H1 (cell line): ENCODE measurements at regions not wholly inside any gene's neighbourhood (a gene's known extent, or its start where the extent isn't known, plus 50 kb on each side); places are given as distances from the start of the nearest gene placed in this dataset.

Experiments used
- CTCF ChIA-PET: fragments of 300-600 bp; sonication (Branson Sonifier 250); formaldehyde crosslinking; loops from one replicate; lab custom pipeline; 2021; ENCODE audit not compliant: partially characterized antibody; lab: Charles Lee
- POLR2A ChIA-PET: fragments of 300-600 bp; sonication (Branson Sonifier 250); formaldehyde crosslinking; loops from one replicate; lab custom pipeline; 2021; ENCODE audit warnings: inconsistent platforms; ENCODE audit not compliant: partially characterized antibody; lab: Charles Lee
- DNase-seq, 2 experiments: peaks; one replicate each; pipeline versions ENCODE4 v3.0.0 to v3.0.0-alpha.2; 2010 to 2022; ENCODE audit warnings: low spot score in 2 of 2, low read depth in 1 of 2, mixed read lengths in 1 of 2
- FAIRE-seq: peaks from 2 replicates; lab custom pipeline; 2011; peaks lifted over from hg19 to GRCh38; lab: Jason Lieb, UNC
- H2AFZ ChIP-seq: 2 replicates; pipeline ENCODE4 v1.8.1; 2012; ENCODE audit warnings: low read length, inconsistent platforms
- H2AK5ac ChIP-seq: 2 replicates; pipeline ENCODE4 v1.6.1; 2013; ENCODE audit warnings: low read depth, low read length
- H2BK120ac ChIP-seq: replicated peaks from 2 replicates; pipeline ENCODE3; 2013; ENCODE audit warnings: low read depth, low read length, inconsistent platforms
- H2BK12ac ChIP-seq: 2 replicates; pipeline ENCODE4 v1.6.1; 2013; ENCODE audit warnings: low read depth, low read length
- H2BK15ac ChIP-seq: 2 replicates; pipeline ENCODE4 v1.6.1; 2013; ENCODE audit warnings: low read length
- H2BK20ac ChIP-seq: 2 replicates; pipeline ENCODE4 v1.6.1; 2013; ENCODE audit warnings: low read length
- H2BK5ac ChIP-seq: 2 replicates; pipeline ENCODE4 v1.6.1; 2013; ENCODE audit warnings: low read depth, low read length
- H3K14ac ChIP-seq: 2 replicates; pipeline ENCODE4 v1.6.1; 2013; ENCODE audit warnings: inconsistent platforms; ENCODE audit not compliant: insufficient read length
- H3K18ac ChIP-seq: 2 replicates; pipeline ENCODE4 v1.6.1; 2013; ENCODE audit warnings: low read length; ENCODE audit errors: extremely low read depth
- H3K23ac ChIP-seq: 2 replicates; pipeline ENCODE4 v1.6.1; 2013; ENCODE audit warnings: inconsistent platforms; ENCODE audit not compliant: insufficient read length
- H3K23me2 ChIP-seq: 2 replicates; pipeline ENCODE4 v1.6.1; 2013; ENCODE audit warnings: low read depth, low read length
- H3K27ac ChIP-seq: 2 replicates; pipeline ENCODE4 v1.6.1; 2011; ENCODE audit warnings: low read depth, low read length, inconsistent platforms
- H3K27me3 ChIP-seq, 4 experiments: replicated peaks in 1 of 4; 1 replicate in 1 of 4; 2 replicates in 3 of 4; pipeline versions ENCODE4 v1.6.1 to v1.8.1; 2011 to 2013; ENCODE audit warnings: low read length in 3 of 4, mild to moderate bottlenecking in 3 of 4, inconsistent platforms in 2 of 4, mixed read lengths in 2 of 4, moderate library complexity in 1 of 4; ENCODE audit not compliant: control insufficient read depth in 3 of 4, insufficient read depth in 3 of 4; ENCODE audit errors: extremely low read depth in 1 of 4
- H3K36me3 ChIP-seq, 4 experiments: 2 replicates each; pipeline versions ENCODE4 v1.6.1 to v1.8.1; 2011 to 2013; ENCODE audit warnings: mild to moderate bottlenecking in 4 of 4, low read length in 3 of 4, moderate library complexity in 2 of 4, control low read depth in 1 of 4, inconsistent platforms in 1 of 4; ENCODE audit not compliant: insufficient read depth in 4 of 4, control insufficient read depth in 2 of 4
- H3K4ac ChIP-seq: replicated peaks from 2 replicates; pipeline ENCODE3; 2013; ENCODE audit warnings: low read length, low read depth, mixed read lengths, inconsistent platforms; ENCODE audit not compliant: insufficient read length
- H3K4me1 ChIP-seq, 4 experiments: replicated peaks in 1 of 4; 1 replicate in 1 of 4; 2 replicates in 3 of 4; pipeline versions ENCODE4 v1.6.1 to v1.8.1; 2011 to 2013; ENCODE audit warnings: low read length in 3 of 4, inconsistent platforms in 2 of 4, mixed read lengths in 1 of 4; ENCODE audit not compliant: insufficient read depth in 4 of 4, control insufficient read depth in 3 of 4
- H3K4me2 ChIP-seq, 2 experiments: 2 replicates each; pipeline versions ENCODE4 v1.6.1 to v1.8.1; 2011 to 2013; ENCODE audit warnings: low read depth in 2 of 2, low read length in 2 of 2, control low read depth in 1 of 2, inconsistent platforms in 1 of 2, mild to moderate bottlenecking in 1 of 2; ENCODE audit not compliant: insufficient read depth in 1 of 2
- H3K4me3 ChIP-seq, 4 experiments: fragments of 200-600, 300-600 bp in 1 of 4; sonication (generic), shearing (Covaris generic), sonication (Bioruptor Twin) in 1 of 4; 2 replicates each; pipeline versions ENCODE4 v1.5.1 to v1.8.1; 2011 to 2016; ENCODE audit warnings: low read length in 4 of 4, low read depth in 3 of 4, control low read depth in 2 of 4, inconsistent platforms in 2 of 4, mild to moderate bottlenecking in 2 of 4, mixed read lengths in 1 of 4, moderate library complexity in 1 of 4; ENCODE audit not compliant: insufficient read depth in 2 of 4; ENCODE audit errors: extremely low read depth in 1 of 4
- H3K56ac ChIP-seq: replicated peaks from 2 replicates; pipeline ENCODE3; 2013; ENCODE audit warnings: low read depth, mild to moderate bottlenecking, mixed read lengths, low read length, inconsistent platforms; ENCODE audit not compliant: insufficient read length
- H3K79me1 ChIP-seq: 2 replicates; pipeline ENCODE4 v1.6.1; 2013; ENCODE audit warnings: low read depth, low read length, control low read depth
- H3K79me2 ChIP-seq, 2 experiments: 2 replicates each; pipeline versions ENCODE4 v1.6.1 to v1.8.1; 2012 to 2013; ENCODE audit warnings: low read length in 2 of 2, mild to moderate bottlenecking in 2 of 2, inconsistent platforms in 1 of 2; ENCODE audit not compliant: insufficient read depth in 2 of 2, control insufficient read depth in 1 of 2
- H3K9ac ChIP-seq, 4 experiments: replicated peaks in 1 of 4; 1 replicate in 1 of 4; 2 replicates in 3 of 4; pipeline versions ENCODE4 v1.6.1 to v1.8.1; 2011 to 2013; ENCODE audit warnings: low read depth in 3 of 4, low read length in 3 of 4, control low read depth in 2 of 4, mild to moderate bottlenecking in 2 of 4, moderate library complexity in 2 of 4, inconsistent platforms in 1 of 4; ENCODE audit errors: extremely low read depth in 1 of 4
- H3K9me3 ChIP-seq, 2 experiments: 2 replicates each; pipeline versions ENCODE4 v1.6.1 to v1.8.1; 2012 to 2013; ENCODE audit warnings: mild to moderate bottlenecking in 2 of 2, moderate library complexity in 2 of 2, control low read depth in 1 of 2, inconsistent platforms in 1 of 2, low read depth in 1 of 2, low read length in 1 of 2, mixed read lengths in 1 of 2; ENCODE audit not compliant: insufficient read depth in 2 of 2
- H4K20me1 ChIP-seq, 2 experiments: replicated peaks in 1 of 2; 2 replicates each; pipeline versions ENCODE3 to v1.8.1; 2011 to 2013; ENCODE audit warnings: inconsistent platforms in 2 of 2, low read length in 2 of 2, mild to moderate bottlenecking in 1 of 2; ENCODE audit not compliant: insufficient read depth in 2 of 2, control insufficient read depth in 1 of 2
- H4K5ac ChIP-seq: 2 replicates; pipeline ENCODE4 v1.6.1; 2013; ENCODE audit warnings: low read length, low read depth, mixed read lengths, inconsistent platforms; ENCODE audit not compliant: insufficient read length
- H4K8ac ChIP-seq: 2 replicates; pipeline ENCODE4 v1.8.0; 2013; ENCODE audit warnings: mild to moderate bottlenecking, moderate library complexity, low read length, inconsistent platforms; ENCODE audit not compliant: insufficient read depth; ENCODE audit errors: extremely low read depth
- H4K91ac ChIP-seq: replicated peaks from 2 replicates; pipeline ENCODE3; 2013; ENCODE audit warnings: low read length, mixed read lengths, inconsistent platforms; ENCODE audit not compliant: insufficient read length
- ASH2L ChIP-seq: fragments of 200-600, 300-600 bp; sonication (generic); IDR thresholded peaks from one replicate; pipeline ENCODE4 v1.7.1; 2017; ENCODE audit warnings: low read length
- CEBPB ChIP-seq: IDR thresholded peaks from 2 replicates; pipeline ENCODE4 v1.6.1; 2012; ENCODE audit warnings: low read depth, low read length
- CHD1 ChIP-seq: IDR thresholded peaks from 2 replicates; pipeline ENCODE4 v1.6.1; 2012; ENCODE audit warnings: low read depth, low read length, improper control_type of control experiment
- CTCF ChIP-seq, 3 experiments: IDR thresholded peaks; 1 replicate in 2 of 3; 2 replicates in 1 of 3; pipeline versions ENCODE4 v1.5.1 to v1.6.1; 2011; ENCODE audit warnings: low read length in 3 of 3, mild to moderate bottlenecking in 3 of 3, inconsistent platforms in 2 of 3, low read depth in 1 of 3, moderate library complexity in 1 of 3; ENCODE audit not compliant: insufficient read depth in 1 of 3; ENCODE audit errors: control extremely low read depth in 1 of 3
- EZH2 ChIP-seq: fragments of 200-600 bp; sonication (generic); IDR thresholded peaks from 2 replicates; pipeline ENCODE4 v1.7.1; 2012; ENCODE audit warnings: low read depth, mild to moderate bottlenecking, moderate library complexity, low read length, inconsistent platforms; ENCODE audit not compliant: severe bottlenecking
- HDAC6 ChIP-seq: IDR thresholded peaks from one replicate; pipeline ENCODE4 v1.7.1; 2012; ENCODE audit warnings: low read depth, mild to moderate bottlenecking, inconsistent platforms, low read length, moderate library complexity
- POLR2AphosphoS5 ChIP-seq: IDR thresholded peaks from 2 replicates; pipeline ENCODE4 v1.6.1; 2011; ENCODE audit warnings: low read depth, low read length
- SP1 ChIP-seq: IDR thresholded peaks from 2 replicates; pipeline ENCODE4 v1.6.1; 2011; ENCODE audit warnings: low read depth, low read length
- SUZ12 ChIP-seq: fragments of 200-600 bp; sonication (generic); IDR thresholded peaks from 2 replicates; pipeline ENCODE4 v1.6.1; 2012; ENCODE audit warnings: mild to moderate bottlenecking, inconsistent platforms, low read length, moderate library complexity, mixed read lengths
- WGBS, 2 experiments: shearing (Covaris generic) in 1 of 2; methylation state at CpG; one replicate each; pipeline versions ENCODE4 v1.1.6 to v1.1.7; 2013 to 2015; ENCODE audit warnings: low lambda C conversion rate in 2 of 2, mixed read lengths in 2 of 2, inconsistent platforms in 1 of 2, low coverage in 1 of 2, missing lambda C conversion rate in 1 of 2; ENCODE audit not compliant: insufficient replicate concordance in 2 of 2, insufficient coverage in 1 of 2, insufficient read length in 1 of 2; ENCODE audit errors: extremely low coverage in 1 of 2, missing lambda C conversion rate in 1 of 2; 5-methylcytosine and 5-hydroxymethylcytosine counted together
- TF ChIP-seq, protein P1 (sequence below): IDR thresholded peaks from 2 replicates; pipeline ENCODE4 v1.6.1; 2011; ENCODE audit warnings: low read length, improper control_type of control experiment

- no peak overlapping the region for H2BK12ac ChIP-seq
- FAIRE-seq, result no peak
- TF ChIP-seq EZH2 (no peak), SUZ12 (no peak), ASH2L (no peak), HDAC6 (no peak), CEBPB (no peak), CHD1 (no peak), SP1 (no peak), CTCF (IDR thresholded peaks at IDR 0.05; ENCODE audit: control extremely low read depth in 1 of 3, insufficient read depth in 1 of 3, low read depth in 1 of 3, low read length in 3 of 3) (no peak), POLR2AphosphoS5 (no peak)
- TF ChIP-seq, protein P1, sequence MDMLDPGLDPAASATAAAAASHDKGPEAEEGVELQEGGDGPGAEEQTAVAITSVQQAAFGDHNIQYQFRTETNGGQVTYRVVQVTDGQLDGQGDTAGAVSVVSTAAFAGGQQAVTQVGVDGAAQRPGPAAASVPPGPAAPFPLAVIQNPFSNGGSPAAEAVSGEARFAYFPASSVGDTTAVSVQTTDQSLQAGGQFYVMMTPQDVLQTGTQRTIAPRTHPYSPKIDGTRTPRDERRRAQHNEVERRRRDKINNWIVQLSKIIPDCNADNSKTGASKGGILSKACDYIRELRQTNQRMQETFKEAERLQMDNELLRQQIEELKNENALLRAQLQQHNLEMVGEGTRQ, result no peak
These were observed 250.0 kb upstream of the SLCO3A1 start for GRCh38 chr15:91603384-91604080.

More at GRCh38 chr15:91603384-91604080, 250.0 kb upstream of the SLCO3A1 start:
- Histone ChIP-seq H4K91ac (no peak overlapping the region), H3K56ac (no peak overlapping the region), H3K4ac (no peak overlapping the region), H2AFZ (no peak overlapping the region), H3K79me2 (no peaks in the 10 kb centered on the region), H3K79me1 (no peaks in the 10 kb centered on the region), H3K9me3 (no peaks in the 10 kb centered on the region), H2BK15ac (no peak overlapping the region), H2BK20ac (no peak overlapping the region), H3K27me3 (no peaks in the 10 kb centered on the region), H2BK5ac (no peak overlapping the region), H4K20me1 (no peaks in the 10 kb centered on the region), H3K23me2 (no peaks in the 10 kb centered on the region), H3K27ac (no peak overlapping the region), H3K18ac (no peak overlapping the region), H4K5ac (no peak overlapping the region), H3K36me3 (no peaks in the 10 kb centered on the region), H3K9ac (no peak overlapping the region), H3K23ac (no peak overlapping the region), H3K4me2 (no peak overlapping the region), H3K4me3 (no peak overlapping the region), H2AK5ac (no peak overlapping the region), H3K4me1 (no peaks in the 10 kb centered on the region; a peak in 1 of 7 replicates), H2BK120ac (no peak overlapping the region), H4K8ac (no peak overlapping the region), H3K14ac (no peak overlapping the region)
- WGBS, 2 experiments, result 86% methylated on average over 4 of the region's 4 CpGs; no CpG with 5 or more reads in 1 of the 2 experiments
- POLR2A ChIA-PET, result no interaction called here
- CTCF ChIA-PET, result interaction anchor here (0.8 to 2.2 kb wide), 6 partner anchors 12 to 365 kb away, joined by 3 to 9 read pairs (median 4); no protein-coding TSS in a partner anchor
- no peak for DNase-seq
